ENCODE measurements at regions not wholly inside any gene's neighbourhood (a gene's known extent, or its start where the extent isn't known, plus 50 kb on each side); places are given as distances from the start of the nearest gene placed in this dataset.
"Not testable (repeated sequence)": the region's sequence is repeated elsewhere in the genome, so short reads cannot be mapped to it uniquely, and the experiment has no call there.

DNA sequence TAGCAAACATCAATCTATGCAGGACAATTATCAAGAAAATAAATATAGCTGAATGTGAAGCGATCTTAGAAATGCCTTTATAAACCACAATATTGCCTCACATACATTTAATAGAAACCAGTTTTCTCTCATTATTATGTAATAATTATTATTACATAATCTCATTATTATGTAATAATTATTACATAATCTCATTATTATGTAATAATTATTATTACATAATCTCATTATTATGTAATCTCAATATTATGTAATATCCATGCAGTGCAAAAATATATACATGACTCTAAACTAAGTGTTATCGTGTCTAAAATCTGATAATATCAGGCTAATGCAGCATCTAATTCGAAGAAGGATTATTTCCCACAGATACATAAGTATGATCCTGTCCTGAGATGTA lies 563.9 kb upstream of the SEMA6A start:
- Histone ChIP-seq H3K9me3 (replicated peaks; ENCODE audit: low read length) (no peaks in the 10 kb centered on the region), H3K27me3 (ENCODE audit: control insufficient read depth, insufficient read depth, low read length) (no peaks in the 10 kb centered on the region), H3K36me3 (ENCODE audit: insufficient read depth, low read length) (no peaks in the 10 kb centered on the region), H3K9ac (ENCODE audit: low read depth, low read length) (no peak overlapping the region), H3K4me3 (ENCODE audit: low read length) (no peak overlapping the region), H3K4me1 (ENCODE audit: control insufficient read depth, insufficient read depth, low read length) (no peaks in the 10 kb centered on the region), H3K4me2 (ENCODE audit: low read length) (no peak overlapping the region)

DNA sequence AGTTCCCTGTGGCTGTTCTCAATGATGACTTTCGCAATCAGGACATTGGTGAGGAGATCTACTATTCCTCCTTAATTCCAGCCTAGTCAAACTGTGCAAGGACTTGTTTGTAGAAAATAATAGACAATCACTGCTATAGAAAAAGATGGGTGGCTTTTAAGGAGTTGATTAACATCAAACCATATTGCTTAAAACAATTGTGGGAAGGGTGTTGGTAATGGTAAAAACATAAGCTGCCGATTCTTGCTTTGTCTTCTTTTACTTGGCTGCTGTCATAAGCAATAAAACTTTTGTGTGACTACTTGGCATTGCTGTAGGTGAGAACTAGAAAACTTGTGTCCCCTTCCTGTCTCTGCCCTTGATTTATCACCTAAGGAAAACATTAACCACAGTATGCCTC lies 561.2 kb upstream of the SEMA6A start:
- no peak overlapping the region for H3K9ac ChIP-seq (ENCODE audit: low read depth, low read length)
- no peaks in the 10 kb centered on the region for H3K9me3 ChIP-seq (replicated peaks; ENCODE audit: low read length)
- H3K4me2 ChIP-seq (ENCODE audit: low read length), result no peak overlapping the region

DNA sequence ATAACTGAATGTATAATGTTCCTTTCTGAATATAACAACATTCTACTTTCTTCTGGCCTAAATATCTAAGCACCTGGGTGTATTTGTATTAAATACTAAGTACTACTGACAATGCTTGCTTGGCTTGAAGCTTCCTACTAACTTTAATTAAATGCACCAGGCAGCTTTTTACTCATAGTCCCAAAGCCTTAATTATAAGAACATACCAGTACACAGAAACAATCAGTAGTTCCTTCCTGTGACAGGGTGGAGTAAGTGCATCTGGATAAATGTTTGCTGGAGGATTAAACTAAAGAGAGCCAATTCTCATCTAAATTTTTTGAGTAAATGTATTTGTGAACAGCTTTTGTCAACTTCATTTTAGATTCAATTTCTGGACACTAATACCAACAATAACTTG lies 558.6 kb upstream of the SEMA6A start:
- Histone ChIP-seq H3K27me3 (ENCODE audit: control insufficient read depth, insufficient read depth, low read length) (no peaks in the 10 kb centered on the region), H3K9me3 (replicated peaks; ENCODE audit: low read length) (no peaks in the 10 kb centered on the region), H3K9ac (ENCODE audit: low read depth, low read length) (no peak overlapping the region), H3K4me2 (ENCODE audit: low read length) (no peak overlapping the region), H3K36me3 (ENCODE audit: insufficient read depth, low read length) (no peaks in the 10 kb centered on the region), H3K4me3 (ENCODE audit: low read length) (no peak overlapping the region), H3K4me1 (ENCODE audit: control insufficient read depth, insufficient read depth, low read length) (no peaks in the 10 kb centered on the region)

More for the DNA sequence above, 561.2 kb upstream of the SEMA6A start:
- Histone ChIP-seq H3K4me3 (ENCODE audit: low read length) (no peak overlapping the region), H3K4me1 (ENCODE audit: control insufficient read depth, insufficient read depth, low read length) (no peaks in the 10 kb centered on the region), H3K36me3 (ENCODE audit: insufficient read depth, low read length) (no peaks in the 10 kb centered on the region), H3K27me3 (ENCODE audit: control insufficient read depth, insufficient read depth, low read length) (no peaks in the 10 kb centered on the region)

DNA sequence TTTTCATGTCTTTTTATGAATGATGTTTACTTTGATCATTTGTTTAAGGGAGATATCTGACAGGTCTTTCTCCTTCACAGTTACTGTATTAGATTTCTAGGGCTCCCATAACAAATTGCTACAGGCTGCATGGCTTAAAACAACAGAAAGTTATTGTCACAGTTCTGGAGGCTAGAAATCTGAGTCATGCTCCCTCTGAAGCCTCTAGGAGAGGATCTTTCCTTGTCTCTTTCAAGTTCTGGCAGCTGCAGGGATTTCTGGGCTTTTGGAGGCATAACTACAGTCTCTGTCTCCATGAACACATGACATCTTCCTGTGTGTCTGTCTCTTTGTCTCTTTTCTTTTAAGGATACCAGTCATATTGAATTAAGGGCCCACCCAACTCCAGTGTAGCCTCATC lies 557.3 kb upstream of the SEMA6A start:
- Histone ChIP-seq H3K9me3 (replicated peaks; ENCODE audit: low read length) (no peaks in the 10 kb centered on the region), H3K9ac (ENCODE audit: low read depth, low read length) (no peak overlapping the region), H3K4me1 (ENCODE audit: control insufficient read depth, insufficient read depth, low read length) (no peaks in the 10 kb centered on the region), H3K4me3 (ENCODE audit: low read length) (no peak overlapping the region), H3K27me3 (ENCODE audit: control insufficient read depth, insufficient read depth, low read length) (no peaks in the 10 kb centered on the region), H3K4me2 (ENCODE audit: low read length) (no peak overlapping the region), H3K36me3 (ENCODE audit: insufficient read depth, low read length) (no peaks in the 10 kb centered on the region)

DNA sequence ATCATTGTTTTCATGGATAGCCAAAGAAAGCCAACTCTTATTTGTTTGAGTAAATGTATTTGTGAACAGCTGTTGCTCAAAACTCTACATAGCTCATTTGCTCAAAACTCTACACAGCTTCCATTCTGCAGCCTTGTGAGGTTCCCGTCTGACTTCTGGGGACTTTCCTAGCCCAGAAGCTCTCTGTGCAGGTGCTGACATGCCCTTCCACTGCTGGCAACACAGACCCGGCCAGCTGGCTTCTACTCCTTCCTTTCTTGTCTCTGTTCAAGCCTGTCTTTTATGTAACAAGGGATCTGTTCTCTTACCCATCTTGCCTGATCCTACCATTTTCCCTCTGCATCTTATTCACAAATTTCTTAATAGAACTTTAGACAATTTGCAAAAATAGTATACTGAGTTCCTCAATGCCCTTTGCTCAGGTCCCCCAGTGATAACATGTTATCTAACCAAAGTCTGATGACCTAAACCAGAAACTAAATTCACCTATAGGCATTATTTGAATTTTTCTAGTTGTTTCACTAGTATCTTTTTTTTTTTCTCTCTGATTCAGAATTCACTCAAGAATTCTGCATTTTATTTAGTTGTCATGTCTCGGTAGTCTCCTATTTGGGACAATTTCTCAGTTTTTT lies 556.5 kb upstream of the SEMA6A start:
- no peak overlapping the region for H3K9ac ChIP-seq (ENCODE audit: low read depth, low read length)
- no peaks in the 10 kb centered on the region for H3K27me3 ChIP-seq (ENCODE audit: control insufficient read depth, insufficient read depth, low read length)
- no peak overlapping the region for H3K4me3 ChIP-seq (ENCODE audit: low read length)
- H3K9me3 ChIP-seq (replicated peaks; ENCODE audit: low read length), result no peaks in the 10 kb centered on the region
- no peak overlapping the region for H3K4me2 ChIP-seq (ENCODE audit: low read length)
- no peaks in the 10 kb centered on the region for H3K36me3 ChIP-seq (ENCODE audit: insufficient read depth, low read length)
- H3K4me1 ChIP-seq (ENCODE audit: control insufficient read depth, insufficient read depth, low read length), result no peaks in the 10 kb centered on the region

DNA sequence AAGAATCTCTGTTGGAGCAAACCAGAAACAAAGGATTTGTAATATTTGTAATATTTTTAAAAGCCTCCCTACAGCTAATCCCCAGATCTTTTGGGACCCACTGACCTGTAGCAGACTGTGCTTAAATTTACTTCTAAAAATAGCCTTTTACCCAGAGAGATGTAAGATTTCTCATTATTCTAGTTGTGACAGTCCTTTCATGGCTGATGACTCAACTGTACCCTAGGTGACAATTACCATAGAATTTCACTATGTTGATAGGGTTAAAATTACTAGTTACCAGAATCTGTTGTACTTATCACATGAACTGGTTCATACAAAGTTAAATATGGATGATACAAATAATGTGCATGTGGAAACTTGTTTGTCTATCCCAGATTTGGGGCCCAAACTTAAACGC lies 543.9 kb upstream of the SEMA6A start:
- no peaks in the 10 kb centered on the region for H3K36me3 ChIP-seq (ENCODE audit: insufficient read depth, low read length)
- H3K9me3 ChIP-seq (replicated peaks; ENCODE audit: low read length), result no peaks in the 10 kb centered on the region
- H3K4me1 ChIP-seq (ENCODE audit: control insufficient read depth, insufficient read depth, low read length), result no peaks in the 10 kb centered on the region
- H3K27me3 ChIP-seq (ENCODE audit: control insufficient read depth, insufficient read depth, low read length), result no peaks in the 10 kb centered on the region
- H3K4me2 ChIP-seq (ENCODE audit: low read length), result no peak overlapping the region
- no peak overlapping the region for H3K9ac ChIP-seq (ENCODE audit: low read depth, low read length)
- H3K4me3 ChIP-seq (ENCODE audit: low read length), result no peak overlapping the region

DNA sequence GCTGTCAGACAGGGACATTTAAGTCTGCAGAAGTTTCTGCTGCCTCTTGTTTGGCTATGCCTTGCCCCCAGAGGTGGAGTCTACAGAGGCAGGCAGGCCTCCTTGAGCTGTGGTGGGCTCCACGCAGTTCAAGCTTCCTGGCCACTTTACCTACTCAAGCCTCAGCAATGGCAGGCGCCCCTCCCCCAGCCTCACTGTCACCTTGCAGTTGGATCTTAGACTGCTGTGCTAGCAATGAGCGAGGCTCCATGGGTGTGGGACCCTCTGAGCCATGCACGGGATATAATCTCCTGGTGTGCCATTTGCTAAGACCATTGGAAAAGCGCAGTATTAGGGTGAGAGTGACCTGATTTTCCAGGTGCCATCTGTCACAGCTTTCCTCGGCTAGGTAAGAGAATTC lies 542.7 kb upstream of the SEMA6A start:
- not testable (repeated sequence) for H3K4me2 ChIP-seq (ENCODE audit: low read length); H3K9me3 ChIP-seq (replicated peaks; ENCODE audit: low read length); H3K9ac ChIP-seq (ENCODE audit: low read depth, low read length); H3K4me1 ChIP-seq (ENCODE audit: control insufficient read depth, insufficient read depth, low read length); H3K27me3 ChIP-seq (ENCODE audit: control insufficient read depth, insufficient read depth, low read length); H3K4me3 ChIP-seq (ENCODE audit: low read length); H3K36me3 ChIP-seq (ENCODE audit: insufficient read depth, low read length)

DNA sequence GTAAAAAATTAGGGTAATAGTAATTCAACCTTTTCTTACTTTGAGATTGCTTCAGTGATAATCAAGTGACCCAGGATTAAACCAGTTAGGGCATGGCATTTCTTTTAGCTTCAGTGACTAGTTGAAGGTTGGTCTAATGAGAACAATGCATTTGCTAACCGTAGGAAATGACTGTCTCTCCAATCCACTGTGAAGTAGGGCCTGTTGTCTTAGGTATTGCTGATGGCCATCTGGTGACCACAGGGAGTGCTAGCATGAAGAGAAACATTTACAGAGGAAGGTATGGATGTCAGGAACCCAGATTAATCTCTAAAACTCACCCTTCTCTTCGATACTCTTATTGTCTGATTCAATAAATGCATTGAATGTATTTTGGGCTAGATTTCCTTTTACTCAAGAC lies 535.9 kb upstream of the SEMA6A start:
- Histone ChIP-seq H3K27me3 (ENCODE audit: control insufficient read depth, insufficient read depth, low read length) (no peaks in the 10 kb centered on the region), H3K36me3 (ENCODE audit: insufficient read depth, low read length) (no peaks in the 10 kb centered on the region), H3K4me2 (ENCODE audit: low read length) (no peak overlapping the region), H3K9ac (ENCODE audit: low read depth, low read length) (no peak overlapping the region), H3K4me1 (ENCODE audit: control insufficient read depth, insufficient read depth, low read length) (no peaks in the 10 kb centered on the region), H3K9me3 (replicated peaks; ENCODE audit: low read length) (no peaks in the 10 kb centered on the region), H3K4me3 (ENCODE audit: low read length) (no peak overlapping the region)

DNA sequence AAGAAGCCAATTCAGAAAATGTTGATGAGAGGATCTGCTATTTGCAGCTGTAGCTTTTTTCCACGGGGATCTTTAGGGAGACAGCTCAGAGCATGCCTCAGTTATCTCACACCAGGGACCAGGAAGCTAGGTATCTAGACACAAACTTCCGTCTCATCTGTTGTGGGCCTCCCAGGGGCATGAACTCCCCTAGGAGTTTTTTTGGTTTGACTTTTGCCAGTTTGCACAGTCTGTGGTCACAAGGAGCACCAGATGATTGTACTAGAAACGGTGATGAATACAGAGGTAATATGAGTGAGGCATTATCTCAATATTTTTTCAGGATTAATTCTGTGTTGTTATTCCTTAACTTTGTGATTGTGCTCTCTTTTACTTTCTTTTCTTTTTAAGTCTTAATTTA lies 533.2 kb upstream of the SEMA6A start:
- no peaks in the 10 kb centered on the region for H3K9me3 ChIP-seq (replicated peaks; ENCODE audit: low read length)
- H3K27me3 ChIP-seq (ENCODE audit: control insufficient read depth, insufficient read depth, low read length), result no peaks in the 10 kb centered on the region
- no peaks in the 10 kb centered on the region for H3K36me3 ChIP-seq (ENCODE audit: insufficient read depth, low read length)
- H3K4me3 ChIP-seq (ENCODE audit: low read length), result no peak overlapping the region
- no peak overlapping the region for H3K4me2 ChIP-seq (ENCODE audit: low read length)
- no peak overlapping the region for H3K9ac ChIP-seq (ENCODE audit: low read depth, low read length)
- no peaks in the 10 kb centered on the region for H3K4me1 ChIP-seq (ENCODE audit: control insufficient read depth, insufficient read depth, low read length)

DNA sequence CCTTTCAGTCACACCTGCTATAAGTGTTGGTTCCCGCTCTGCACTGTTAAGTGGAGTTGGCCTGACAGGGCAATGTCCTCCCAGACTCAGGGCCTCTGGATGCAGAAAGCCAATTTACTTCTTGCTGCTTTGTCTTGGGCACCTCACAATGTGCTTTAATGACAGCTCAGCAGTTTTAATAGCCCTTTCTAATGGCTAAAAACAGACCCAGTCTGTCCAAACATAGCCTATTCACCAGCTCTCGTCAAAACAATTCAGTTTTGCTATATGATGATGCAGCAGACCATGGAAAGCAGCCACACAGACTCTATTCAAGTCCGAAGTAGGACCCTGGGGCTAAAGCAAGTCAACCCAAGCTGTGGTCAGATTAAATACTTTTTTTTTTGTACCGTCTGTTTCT lies 529.1 kb upstream of the SEMA6A start:
- Histone ChIP-seq H3K9me3 (replicated peaks; ENCODE audit: low read length) (no peaks in the 10 kb centered on the region), H3K4me1 (ENCODE audit: control insufficient read depth, insufficient read depth, low read length) (no peaks in the 10 kb centered on the region), H3K36me3 (ENCODE audit: insufficient read depth, low read length) (no peaks in the 10 kb centered on the region), H3K27me3 (ENCODE audit: control insufficient read depth, insufficient read depth, low read length) (no peaks in the 10 kb centered on the region), H3K9ac (ENCODE audit: low read depth, low read length) (no peak overlapping the region), H3K4me2 (ENCODE audit: low read length) (no peak overlapping the region), H3K4me3 (ENCODE audit: low read length) (no peak overlapping the region)

DNA sequence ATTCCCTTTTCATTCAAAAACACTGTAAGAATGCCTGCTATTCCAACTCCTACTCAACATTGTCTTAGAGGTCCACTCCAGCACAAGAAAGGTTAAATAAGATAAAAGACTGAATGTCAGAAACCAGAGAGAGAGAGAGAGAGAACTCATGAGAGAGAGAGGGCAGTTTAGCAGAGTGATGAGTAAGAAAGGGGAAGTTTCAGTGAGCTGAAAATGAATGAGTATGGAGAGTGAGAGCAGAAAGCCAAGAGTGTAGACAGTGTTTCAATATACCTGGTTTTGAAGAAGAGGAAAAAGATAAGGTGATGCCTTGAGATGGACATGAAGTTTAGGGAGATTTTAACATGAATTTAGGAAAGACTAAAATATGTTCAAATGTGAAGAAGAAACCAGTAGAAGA lies 528.0 kb upstream of the SEMA6A start:
- Histone ChIP-seq H3K36me3 (ENCODE audit: insufficient read depth, low read length) (no peaks in the 10 kb centered on the region), H3K9ac (ENCODE audit: low read depth, low read length) (no peak overlapping the region), H3K4me1 (ENCODE audit: control insufficient read depth, insufficient read depth, low read length) (no peaks in the 10 kb centered on the region), H3K4me2 (ENCODE audit: low read length) (no peak overlapping the region), H3K9me3 (replicated peaks; ENCODE audit: low read length) (no peaks in the 10 kb centered on the region), H3K27me3 (ENCODE audit: control insufficient read depth, insufficient read depth, low read length) (no peaks in the 10 kb centered on the region), H3K4me3 (ENCODE audit: low read length) (no peak overlapping the region)

DNA sequence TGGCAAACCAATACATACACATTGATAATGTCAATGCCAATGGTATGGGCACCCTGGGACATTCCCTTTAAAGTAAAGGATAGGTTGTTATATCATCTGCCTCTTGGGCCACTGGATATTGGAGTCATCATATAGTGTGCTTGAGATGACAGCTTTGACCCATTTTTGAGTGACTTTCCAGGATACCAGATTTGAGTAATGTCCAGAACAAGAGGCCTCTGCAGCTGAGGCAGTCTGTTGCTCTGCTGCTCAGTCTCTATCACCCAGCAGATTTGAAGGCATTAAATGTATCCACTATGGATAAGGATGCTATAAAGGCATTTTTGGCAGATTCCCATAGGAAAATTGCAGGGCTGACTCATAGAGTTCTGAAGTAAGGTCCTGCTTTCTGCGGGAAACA lies 525.6 kb upstream of the SEMA6A start:
- H3K27me3 ChIP-seq (ENCODE audit: control insufficient read depth, insufficient read depth, low read length), result no peaks in the 10 kb centered on the region
- H3K9me3 ChIP-seq (replicated peaks; ENCODE audit: low read length), result no peaks in the 10 kb centered on the region
- H3K9ac ChIP-seq (ENCODE audit: low read depth, low read length), result no peak overlapping the region
- H3K4me2 ChIP-seq (ENCODE audit: low read length), result no peak overlapping the region
- no peak overlapping the region for H3K4me3 ChIP-seq (ENCODE audit: low read length)
- no peaks in the 10 kb centered on the region for H3K36me3 ChIP-seq (ENCODE audit: insufficient read depth, low read length)
- no peaks in the 10 kb centered on the region for H3K4me1 ChIP-seq (ENCODE audit: control insufficient read depth, insufficient read depth, low read length)

Measured in skeletal muscle satellite cell (primary cell).